Spleen (tissue), 7 donors: ENCODE measurements at regions not wholly inside any gene's neighbourhood (a gene's known extent, or its start where the extent isn't known, plus 50 kb on each side); places are given as distances from the start of the nearest gene placed in this dataset.

Experiments
- POLR2A ChIP-seq, 3 donors: fragments of 450-650 bp; IDR thresholded peaks; one replicate each; pipeline ENCODE4 v1.5.1; 2017; ENCODE audit warnings: antibody characterized with exemption in 3 of 3, mild to moderate bottlenecking in 1 of 3
- POLR2AphosphoS5 ChIP-seq, 3 donors: sonication (generic); formaldehyde crosslinking; IDR thresholded peaks; one replicate each; pipeline ENCODE4 v1.5.1; 2017; ENCODE audit warnings: antibody characterized with exemption in 3 of 3
- TF ChIP-seq, protein P1 (sequence below), 11 experiments: fragments of 200-600 bp in 7 of 11; fragments of 450-650 bp in 4 of 11; sonication (generic) in 4 of 11; IDR thresholded peaks in 8 of 11; conservative IDR thresholded peaks in 3 of 11; 1 replicate in 7 of 11; 2 replicates in 4 of 11; pipeline versions ENCODE4 v1.4.0 to v1.8.0; 2016 to 2021; ENCODE audit warnings: antibody characterized with exemption in 11 of 11, inconsistent platforms in 4 of 11, mild to moderate bottlenecking in 1 of 11
- donor health status: DM: no; HTN: no; CAD: no; lungs with moderate emphysema.
- donor health status: DM: no; HTN: no; CAD: no.
- donor health status: DM: no; HTN: no; CAD: no.

DNA sequence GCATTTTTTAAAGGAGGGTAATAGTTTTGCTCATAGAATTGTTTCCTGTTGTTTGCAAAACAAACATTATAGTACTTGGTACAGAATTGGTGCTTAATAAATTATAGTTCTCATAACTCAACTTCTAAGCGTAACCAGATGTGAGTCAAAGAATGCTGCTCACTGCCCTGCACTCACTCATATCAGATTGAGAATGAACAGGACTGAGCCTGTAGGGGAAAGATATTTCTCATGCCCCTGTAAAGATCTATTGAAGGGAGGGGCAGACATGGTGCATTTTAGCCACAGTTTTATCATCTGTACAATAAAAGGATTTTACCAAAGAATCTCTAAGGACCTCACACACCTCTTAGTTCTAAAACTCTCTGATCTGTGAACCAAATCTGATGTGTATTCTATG lies 358.5 kb downstream of the SEC16B start:
- TF ChIP-seq POLR2AphosphoS5 (IDR thresholded peaks at IDR 0.05) (no peak), POLR2A (IDR thresholded peaks at IDR 0.05) (no peak)
- TF ChIP-seq, protein P1, sequence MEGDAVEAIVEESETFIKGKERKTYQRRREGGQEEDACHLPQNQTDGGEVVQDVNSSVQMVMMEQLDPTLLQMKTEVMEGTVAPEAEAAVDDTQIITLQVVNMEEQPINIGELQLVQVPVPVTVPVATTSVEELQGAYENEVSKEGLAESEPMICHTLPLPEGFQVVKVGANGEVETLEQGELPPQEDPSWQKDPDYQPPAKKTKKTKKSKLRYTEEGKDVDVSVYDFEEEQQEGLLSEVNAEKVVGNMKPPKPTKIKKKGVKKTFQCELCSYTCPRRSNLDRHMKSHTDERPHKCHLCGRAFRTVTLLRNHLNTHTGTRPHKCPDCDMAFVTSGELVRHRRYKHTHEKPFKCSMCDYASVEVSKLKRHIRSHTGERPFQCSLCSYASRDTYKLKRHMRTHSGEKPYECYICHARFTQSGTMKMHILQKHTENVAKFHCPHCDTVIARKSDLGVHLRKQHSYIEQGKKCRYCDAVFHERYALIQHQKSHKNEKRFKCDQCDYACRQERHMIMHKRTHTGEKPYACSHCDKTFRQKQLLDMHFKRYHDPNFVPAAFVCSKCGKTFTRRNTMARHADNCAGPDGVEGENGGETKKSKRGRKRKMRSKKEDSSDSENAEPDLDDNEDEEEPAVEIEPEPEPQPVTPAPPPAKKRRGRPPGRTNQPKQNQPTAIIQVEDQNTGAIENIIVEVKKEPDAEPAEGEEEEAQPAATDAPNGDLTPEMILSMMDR (IDR thresholded peaks at IDR 0.05 in 8 of 11, conservative IDR thresholded peaks at IDR 0.05 in 3 of 11) = no peak
